ENCODE measurements at regions not wholly inside any gene's neighbourhood (a gene's known extent, or its start where the extent isn't known, plus 50 kb on each side); places are given as distances from the start of the nearest gene placed in this dataset.

- TF ChIP-seq CTCF (IDR thresholded peaks at IDR 0.05) (no peak), POLR2AphosphoS5 (IDR thresholded peaks at IDR 0.05; ENCODE audit: insufficient read depth in 1 of 2, low read depth in 1 of 2) (no peak)
These were observed 78.8 kb upstream of the NR5A2 start for GRCh38 chr1:199948587-199949280.

Data from vagina (tissue), 2 donors.